ENCODE measurements at regions not wholly inside any gene's neighbourhood (a gene's known extent, or its start where the extent isn't known, plus 50 kb on each side); places are given as distances from the start of the nearest gene placed in this dataset.

DNA sequence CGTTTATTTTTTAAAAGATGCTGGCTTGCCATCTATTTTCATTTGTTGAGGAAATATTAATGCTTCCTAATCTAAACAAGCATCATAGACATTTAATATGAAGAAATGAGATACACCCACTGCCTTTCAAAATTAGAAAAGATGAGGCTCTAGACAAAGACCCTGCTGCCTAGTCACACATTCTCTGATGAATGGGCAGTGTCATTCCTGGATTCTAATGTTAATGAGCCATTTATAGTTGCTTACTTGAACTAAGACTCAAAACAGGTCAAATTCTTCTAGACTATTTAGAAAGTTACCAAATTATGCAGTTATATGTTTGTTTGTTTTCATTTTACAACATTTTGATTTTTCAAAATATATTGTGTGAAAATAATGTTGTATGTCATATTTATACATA is 237.6 kb downstream of the CDH7 start:
- Mint-ChIP-seq H3K4me3 (no peak overlapping the region), H3K36me3 (ENCODE audit: insufficient read depth) (no peaks in the 10 kb centered on the region), H3K9me3 (no peaks in the 10 kb centered on the region), H3K4me1 (ENCODE audit: low read depth) (no peaks in the 10 kb centered on the region), H3K27me3 (ENCODE audit: low read depth) (no peaks in the 10 kb centered on the region)
- ATAC-seq, result no peak
- no peak for DNase-seq

DNA sequence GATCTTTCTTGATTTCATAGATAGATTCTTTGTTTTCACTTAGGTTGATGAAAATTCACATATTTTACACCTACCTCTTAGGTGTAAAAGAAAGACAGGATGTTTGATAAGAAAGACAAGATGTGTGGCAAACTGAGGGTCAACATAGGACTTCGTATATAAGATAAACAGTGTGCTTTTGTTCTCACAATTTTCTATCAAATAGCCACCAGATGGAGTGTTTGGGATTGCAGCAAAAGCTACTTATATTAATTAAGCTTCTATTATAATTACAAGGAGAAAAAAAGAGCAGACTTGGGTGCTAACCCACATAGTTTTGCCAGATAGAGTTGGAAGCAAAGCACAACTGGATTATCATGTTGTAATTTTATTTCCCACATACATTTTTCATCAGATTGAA is 232.9 kb downstream of the CDH7 start:
- DNase-seq, result no peak
- Mint-ChIP-seq H3K36me3 (ENCODE audit: insufficient read depth) (no peaks in the 10 kb centered on the region), H3K4me3 (no peak overlapping the region), H3K27me3 (ENCODE audit: low read depth) (no peaks in the 10 kb centered on the region), H3K9me3 (peaks cover 8% of the 10 kb centered on the region), H3K4me1 (ENCODE audit: low read depth) (no peaks in the 10 kb centered on the region)
- no peak for ATAC-seq

DNA sequence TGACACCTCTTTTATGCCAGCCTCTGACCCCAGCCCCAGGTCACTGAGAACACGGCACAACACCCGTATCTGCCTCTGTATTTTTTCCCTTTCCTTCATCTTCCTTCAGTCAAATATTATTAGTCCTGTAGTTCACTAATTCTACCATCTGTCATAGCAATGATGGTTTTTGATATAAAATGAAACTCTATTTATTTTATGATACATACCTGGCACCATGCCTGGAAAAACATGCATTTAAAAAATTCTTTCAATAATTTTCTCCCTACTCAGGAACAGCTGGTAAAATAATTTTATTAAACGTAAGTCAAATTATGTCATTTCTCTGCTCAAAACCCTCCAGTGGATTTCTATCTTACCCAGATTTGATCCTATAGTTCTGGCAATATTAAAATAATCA is 224.7 kb downstream of the CDH7 start:
- H3K4me1 Mint-ChIP-seq (ENCODE audit: low read depth), result no peaks in the 10 kb centered on the region
- no peak for ATAC-seq

DNA sequence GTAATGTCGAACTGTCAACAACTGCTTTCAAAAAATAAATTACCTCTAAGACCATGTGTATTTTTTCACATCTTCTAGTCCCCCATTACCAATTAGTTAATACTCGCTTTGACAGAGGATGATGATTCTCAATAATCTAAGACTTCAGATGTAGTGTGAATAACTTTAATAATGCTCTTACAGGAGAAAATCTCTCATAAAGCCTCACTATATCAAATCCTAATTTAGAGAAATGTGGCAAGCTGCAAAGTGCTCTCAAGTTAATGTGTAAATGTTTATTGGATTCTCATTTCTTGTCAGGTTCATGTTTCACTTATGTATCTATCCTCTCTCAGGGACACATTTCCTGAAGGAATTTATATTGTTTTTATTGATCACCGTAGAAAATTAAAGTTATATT is 223.9 kb downstream of the CDH7 start:
- Mint-ChIP-seq H3K4me3 (no peak overlapping the region), H3K4me1 (ENCODE audit: low read depth) (no peaks in the 10 kb centered on the region), H3K27me3 (ENCODE audit: low read depth) (no peaks in the 10 kb centered on the region), H3K9me3 (peaks cover 13% of the 10 kb centered on the region), H3K36me3 (ENCODE audit: insufficient read depth) (no peaks in the 10 kb centered on the region)
- DNase-seq (no peak), ATAC-seq (no peak)

More for the DNA sequence above, 224.7 kb downstream of the CDH7 start:
- Mint-ChIP-seq H3K9me3 (peaks cover 13% of the 10 kb centered on the region), H3K27me3 (ENCODE audit: low read depth) (no peaks in the 10 kb centered on the region), H3K4me3 (no peak overlapping the region), H3K36me3 (ENCODE audit: insufficient read depth) (no peaks in the 10 kb centered on the region)
- no peak for DNase-seq

DNA sequence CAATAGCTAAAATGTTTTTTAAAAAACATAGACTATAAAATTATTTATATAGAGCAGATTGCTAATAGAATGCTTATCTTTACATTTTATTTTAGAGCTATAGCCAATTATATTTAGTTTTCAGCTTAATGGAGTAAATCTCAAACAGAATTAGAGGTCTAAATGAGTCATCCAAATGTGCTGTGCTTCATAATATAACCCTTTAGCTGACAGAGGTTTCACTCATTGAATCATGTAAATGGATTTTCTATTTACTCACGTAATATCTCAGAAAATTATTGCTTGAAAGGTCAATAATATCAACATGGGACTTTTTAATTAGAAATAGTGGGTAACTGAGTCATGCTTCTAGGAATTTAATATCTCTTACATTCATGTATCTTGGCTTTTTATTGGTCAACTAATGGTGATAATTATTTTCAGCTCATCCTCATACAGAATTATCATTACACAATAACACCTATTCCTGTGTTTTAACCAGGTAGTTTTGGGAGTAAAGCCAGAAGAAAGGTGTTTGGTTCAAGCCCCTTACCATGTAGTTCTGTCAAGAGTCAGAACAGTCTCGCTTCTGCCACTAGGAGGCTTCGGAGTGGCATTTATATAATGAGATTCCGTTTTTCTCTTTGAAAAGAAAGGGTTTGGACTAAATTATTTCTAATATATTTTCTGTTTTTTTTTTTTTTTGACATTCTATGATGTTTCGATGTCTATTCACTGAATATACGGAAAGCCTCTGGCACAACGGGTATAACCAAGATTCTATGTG is 217.6 kb downstream of the CDH7 start:
- ATAC-seq, result no peak
- DNase-seq, result no peak
- H3K9me3 Mint-ChIP-seq, result peaks cover 3% of the 10 kb centered on the region
- H3K27me3 Mint-ChIP-seq (ENCODE audit: low read depth), result no peaks in the 10 kb centered on the region
- no peak overlapping the region for H3K4me3 Mint-ChIP-seq
- H3K4me1 Mint-ChIP-seq (ENCODE audit: low read depth), result no peaks in the 10 kb centered on the region
- no peaks in the 10 kb centered on the region for H3K36me3 Mint-ChIP-seq (ENCODE audit: insufficient read depth)

DNA sequence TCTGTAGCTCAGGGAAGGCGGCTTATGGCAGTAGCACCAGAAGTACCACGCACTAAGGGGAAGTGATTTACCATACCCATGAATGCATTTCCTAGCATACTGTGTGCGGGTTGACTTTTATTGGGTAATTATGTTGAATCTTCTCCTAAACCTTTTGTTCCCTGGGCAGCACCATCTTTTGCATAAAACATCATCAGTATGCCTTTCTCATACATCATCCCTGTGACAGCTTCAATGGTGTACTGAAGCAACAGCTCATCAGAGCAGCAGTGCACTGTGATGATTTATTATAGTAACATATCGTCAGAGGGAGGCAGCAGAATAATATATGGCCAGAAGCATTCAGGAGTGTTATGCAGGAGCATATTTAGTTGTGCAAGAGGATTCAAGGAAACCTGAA is 204.9 kb downstream of the CDH7 start:
- Mint-ChIP-seq H3K36me3 (ENCODE audit: insufficient read depth) (no peaks in the 10 kb centered on the region), H3K4me3 (no peak overlapping the region), H3K4me1 (ENCODE audit: low read depth) (no peaks in the 10 kb centered on the region), H3K27me3 (ENCODE audit: low read depth) (no peaks in the 10 kb centered on the region), H3K9me3 (peaks cover 10% of the 10 kb centered on the region)
- ATAC-seq, result no peak
- no peak for DNase-seq

DNA sequence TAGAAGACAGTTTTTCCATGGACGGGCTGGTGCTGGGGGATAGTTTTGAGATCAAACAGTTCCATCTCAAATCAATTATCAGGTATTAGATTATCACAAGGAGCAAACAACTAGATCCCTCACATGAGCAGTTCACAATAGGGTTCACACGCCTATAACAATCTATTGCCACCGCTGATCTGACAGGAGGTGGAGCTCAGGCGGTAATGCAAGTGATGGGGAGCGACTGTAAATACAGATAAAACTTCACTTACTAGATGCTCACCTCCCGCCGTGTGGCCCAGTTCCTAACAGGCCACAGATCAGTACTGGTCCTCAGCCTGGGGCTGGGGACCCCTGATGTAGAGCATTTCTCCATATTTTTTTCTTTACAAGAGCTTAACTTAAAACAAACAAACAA is 203.6 kb downstream of the CDH7 start:
- no peak for ATAC-seq
- Mint-ChIP-seq H3K27me3 (ENCODE audit: low read depth) (no peaks in the 10 kb centered on the region), H3K9me3 (peaks cover 10% of the 10 kb centered on the region), H3K4me1 (ENCODE audit: low read depth) (no peaks in the 10 kb centered on the region), H3K36me3 (ENCODE audit: insufficient read depth) (no peaks in the 10 kb centered on the region), H3K4me3 (no peak overlapping the region)
- DNase-seq, result no peak

DNA sequence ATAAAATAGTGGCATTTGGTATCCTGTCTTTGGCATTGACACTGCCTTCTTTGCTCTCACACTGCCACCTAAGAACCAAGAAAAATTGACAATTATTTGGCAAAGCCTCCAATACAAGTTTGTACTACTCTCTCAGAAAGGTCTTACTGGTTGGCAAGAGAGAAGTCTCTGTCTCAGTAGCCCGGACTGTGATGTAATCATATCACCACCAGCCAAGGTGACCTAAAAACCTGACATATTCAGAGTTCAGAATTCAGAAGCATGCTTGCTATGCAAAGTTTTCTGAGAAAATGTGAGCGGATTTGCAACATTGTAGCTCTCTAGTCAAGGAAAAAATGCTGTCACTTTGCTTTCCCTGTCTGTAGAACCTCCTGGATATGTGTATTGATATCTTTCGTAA is 196.0 kb downstream of the CDH7 start:
- H3K4me3 Mint-ChIP-seq, result no peak overlapping the region
- H3K36me3 Mint-ChIP-seq (ENCODE audit: insufficient read depth), result no peaks in the 10 kb centered on the region
- no peaks in the 10 kb centered on the region for H3K9me3 Mint-ChIP-seq
- ATAC-seq (no peak), DNase-seq (no peak)
- H3K4me1 Mint-ChIP-seq (ENCODE audit: low read depth), result no peaks in the 10 kb centered on the region
- no peaks in the 10 kb centered on the region for H3K27me3 Mint-ChIP-seq (ENCODE audit: low read depth)

DNA sequence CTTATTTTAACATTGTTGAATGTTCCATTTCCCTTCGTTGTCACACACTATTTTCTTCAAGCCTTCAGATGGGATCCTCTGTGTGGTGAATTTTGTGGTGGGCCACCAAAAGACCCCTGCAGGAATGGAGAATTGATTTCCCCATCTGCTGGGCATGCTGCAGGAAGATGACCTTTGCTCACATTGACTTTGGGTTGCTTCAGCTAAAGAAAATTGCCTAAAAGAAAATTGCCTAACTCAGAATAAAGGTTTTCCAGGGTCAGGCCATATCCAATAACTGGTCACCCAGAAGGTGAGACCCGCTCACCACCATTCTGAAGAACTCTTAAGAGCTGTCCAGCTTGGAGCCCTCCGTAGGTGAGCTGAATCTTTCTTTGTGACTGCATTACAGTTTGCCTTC is 192.5 kb downstream of the CDH7 start:
- ATAC-seq (no peak), DNase-seq (no peak)
- no peak overlapping the region for H3K4me3 Mint-ChIP-seq
- H3K36me3 Mint-ChIP-seq (ENCODE audit: insufficient read depth), result no peaks in the 10 kb centered on the region
- no peaks in the 10 kb centered on the region for H3K9me3 Mint-ChIP-seq
- no peaks in the 10 kb centered on the region for H3K27me3 Mint-ChIP-seq (ENCODE audit: low read depth)
- H3K4me1 Mint-ChIP-seq (ENCODE audit: low read depth), result no peaks in the 10 kb centered on the region

DNA sequence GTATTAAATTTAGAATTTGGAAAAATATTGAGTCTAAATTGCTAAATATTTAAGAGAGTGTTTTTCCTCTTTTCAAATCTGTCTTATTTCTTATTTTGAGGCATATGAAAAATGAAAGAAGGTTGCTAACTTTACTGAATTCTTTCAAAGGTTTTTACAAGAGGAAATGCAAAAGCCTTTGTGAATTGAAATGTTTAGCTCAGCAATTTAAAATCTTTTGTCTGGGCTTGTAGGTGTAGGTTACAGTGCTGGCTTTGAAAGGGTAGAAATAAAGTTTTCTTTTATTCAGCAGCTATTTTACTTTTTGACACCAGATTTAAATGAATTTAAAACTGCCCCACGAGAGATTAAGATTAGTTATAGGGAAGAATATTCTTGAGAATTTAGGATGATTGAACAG is 192.0 kb downstream of the CDH7 start:
- ATAC-seq, result no peak
- Mint-ChIP-seq H3K27me3 (ENCODE audit: low read depth) (no peaks in the 10 kb centered on the region), H3K4me3 (no peak overlapping the region), H3K4me1 (ENCODE audit: low read depth) (no peaks in the 10 kb centered on the region), H3K9me3 (peaks cover under 1% of the 10 kb centered on the region), H3K36me3 (ENCODE audit: insufficient read depth) (no peaks in the 10 kb centered on the region)
- DNase-seq, result no peak

DNA sequence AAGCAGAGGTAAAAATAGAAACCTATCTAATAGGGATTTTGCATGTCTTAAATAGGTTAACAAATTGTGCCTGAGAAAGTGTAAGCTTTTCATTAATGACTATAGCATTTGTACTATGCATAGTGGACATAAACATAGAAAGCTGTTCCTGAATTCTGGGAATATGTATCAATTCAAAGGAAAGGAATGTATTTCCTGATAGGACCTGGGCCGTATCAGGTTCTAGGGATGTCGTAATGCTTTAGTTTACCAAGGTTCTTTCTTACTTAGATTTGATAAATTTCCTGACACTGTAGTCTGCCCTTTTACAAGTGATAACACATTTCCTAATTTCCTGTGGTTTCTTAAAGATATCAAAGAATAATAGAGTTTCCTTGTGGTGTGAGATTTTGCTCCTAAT is 191.3 kb downstream of the CDH7 start:
- no peaks in the 10 kb centered on the region for H3K4me1 Mint-ChIP-seq (ENCODE audit: low read depth)

DNA sequence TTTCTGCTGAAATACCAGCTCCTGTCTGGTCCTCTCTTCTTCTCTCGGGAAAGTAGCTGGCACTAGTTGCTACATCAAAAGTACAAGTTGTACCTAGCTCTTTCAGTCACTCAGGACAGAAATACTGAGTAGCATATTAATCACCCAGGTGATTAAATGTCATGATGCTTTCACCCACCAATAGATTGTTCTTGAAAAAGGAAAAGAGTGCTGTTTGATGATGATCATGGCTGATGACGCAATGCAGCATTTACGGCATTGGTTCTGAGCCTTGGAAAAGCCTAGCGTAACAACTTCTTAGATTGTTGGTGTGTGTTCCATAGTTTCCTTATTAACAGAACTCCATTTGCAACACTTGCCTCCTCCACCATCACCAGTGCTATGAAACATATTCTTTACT is 190.7 kb downstream of the CDH7 start:
- DNase-seq (no peak), ATAC-seq (no peak)
- Mint-ChIP-seq H3K4me1 (ENCODE audit: low read depth) (no peaks in the 10 kb centered on the region), H3K4me3 (no peak overlapping the region), H3K27me3 (ENCODE audit: low read depth) (no peaks in the 10 kb centered on the region), H3K9me3 (peaks cover 7% of the 10 kb centered on the region), H3K36me3 (ENCODE audit: insufficient read depth) (no peaks in the 10 kb centered on the region)

More for the DNA sequence above, 191.3 kb downstream of the CDH7 start:
- peaks cover 5% of the 10 kb centered on the region for H3K9me3 Mint-ChIP-seq
- no peaks in the 10 kb centered on the region for H3K27me3 Mint-ChIP-seq (ENCODE audit: low read depth)
- DNase-seq, result no peak
- no peak overlapping the region for H3K4me3 Mint-ChIP-seq
- H3K36me3 Mint-ChIP-seq (ENCODE audit: insufficient read depth), result no peaks in the 10 kb centered on the region
- no peak for ATAC-seq
